ENCODE measurements at regions not wholly inside any gene's neighbourhood (a gene's known extent, or its start where the extent isn't known, plus 50 kb on each side); places are given as distances from the start of the nearest gene placed in this dataset.
"Not testable (repeated sequence)": the region's sequence is repeated elsewhere in the genome, so short reads cannot be mapped to it uniquely, and the experiment has no call there.

DNA sequence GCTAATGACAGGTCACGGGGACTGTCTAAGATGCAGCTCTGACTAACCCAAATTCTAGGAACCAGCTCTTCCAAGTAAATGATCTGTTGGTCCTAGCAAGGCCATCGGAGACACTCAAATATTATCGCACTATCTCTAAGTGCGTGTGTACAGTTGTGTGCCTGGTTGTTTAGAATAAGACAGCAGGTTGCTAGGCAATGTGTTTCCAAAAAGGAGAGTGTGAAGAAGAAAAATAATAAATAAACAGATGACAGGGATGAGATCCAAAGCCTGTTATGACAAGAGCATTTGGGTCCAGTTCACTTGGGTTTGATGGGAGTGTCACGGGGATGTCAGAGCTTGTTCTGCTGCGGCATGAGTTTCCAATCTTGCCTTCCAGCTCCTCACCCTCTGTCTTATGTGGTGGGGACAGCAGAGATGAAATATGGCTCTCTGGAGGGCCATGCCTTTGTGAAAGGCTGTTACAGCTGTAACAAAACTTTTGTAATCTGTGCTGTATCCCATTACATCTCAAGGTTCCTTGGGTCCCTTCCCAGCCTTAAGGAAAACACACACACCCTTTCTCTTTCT is 127.5 kb upstream of the TNP1 start:
- no peaks in the 10 kb centered on the region for H3K27me3 ChIP-seq
- H3K36me3 ChIP-seq, result no peaks in the 10 kb centered on the region
- no peak overlapping the region for H3K27ac ChIP-seq
- no peaks in the 10 kb centered on the region for H3K4me1 ChIP-seq (ENCODE audit: control insufficient read depth in 1 of 2, insufficient read depth in 1 of 2, low read depth in 1 of 2, low read length in 1 of 2)
- no peaks in the 10 kb centered on the region for H3K9me3 ChIP-seq
- no peak overlapping the region for H3K4me3 ChIP-seq (ENCODE audit: low read depth in 1 of 2, low read length in 1 of 2)
- TF ChIP-seq, protein P1, sequence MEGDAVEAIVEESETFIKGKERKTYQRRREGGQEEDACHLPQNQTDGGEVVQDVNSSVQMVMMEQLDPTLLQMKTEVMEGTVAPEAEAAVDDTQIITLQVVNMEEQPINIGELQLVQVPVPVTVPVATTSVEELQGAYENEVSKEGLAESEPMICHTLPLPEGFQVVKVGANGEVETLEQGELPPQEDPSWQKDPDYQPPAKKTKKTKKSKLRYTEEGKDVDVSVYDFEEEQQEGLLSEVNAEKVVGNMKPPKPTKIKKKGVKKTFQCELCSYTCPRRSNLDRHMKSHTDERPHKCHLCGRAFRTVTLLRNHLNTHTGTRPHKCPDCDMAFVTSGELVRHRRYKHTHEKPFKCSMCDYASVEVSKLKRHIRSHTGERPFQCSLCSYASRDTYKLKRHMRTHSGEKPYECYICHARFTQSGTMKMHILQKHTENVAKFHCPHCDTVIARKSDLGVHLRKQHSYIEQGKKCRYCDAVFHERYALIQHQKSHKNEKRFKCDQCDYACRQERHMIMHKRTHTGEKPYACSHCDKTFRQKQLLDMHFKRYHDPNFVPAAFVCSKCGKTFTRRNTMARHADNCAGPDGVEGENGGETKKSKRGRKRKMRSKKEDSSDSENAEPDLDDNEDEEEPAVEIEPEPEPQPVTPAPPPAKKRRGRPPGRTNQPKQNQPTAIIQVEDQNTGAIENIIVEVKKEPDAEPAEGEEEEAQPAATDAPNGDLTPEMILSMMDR (IDR thresholded peaks at IDR 0.05), result no peak

DNA sequence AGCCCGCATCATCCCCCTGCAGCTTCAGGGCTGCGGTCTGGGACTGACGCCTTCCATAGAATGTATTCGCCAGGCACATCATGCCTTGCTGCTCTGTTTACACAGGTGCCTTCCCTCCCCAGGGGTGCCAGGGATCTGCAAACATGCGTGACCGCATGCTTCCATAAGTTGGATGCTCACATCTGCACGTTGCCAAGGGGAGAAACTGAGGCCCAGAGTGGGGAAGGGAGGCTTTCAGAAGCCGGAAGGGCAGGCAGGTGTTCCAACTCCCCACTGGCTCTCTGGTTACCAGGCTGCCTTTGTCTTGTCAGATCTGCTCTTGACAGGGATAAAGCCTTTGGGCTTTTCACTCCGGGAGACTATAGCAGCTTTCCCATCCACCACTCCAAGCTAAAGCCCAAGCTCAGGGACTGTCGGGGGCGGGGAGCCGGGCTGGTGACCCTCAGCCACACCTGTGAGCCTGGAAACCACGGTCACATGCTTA is 125.8 kb upstream of the TNP1 start:
- no peaks in the 10 kb centered on the region for H3K36me3 ChIP-seq
- TF ChIP-seq, protein P1 (IDR thresholded peaks at IDR 0.05), result no peak

DNA sequence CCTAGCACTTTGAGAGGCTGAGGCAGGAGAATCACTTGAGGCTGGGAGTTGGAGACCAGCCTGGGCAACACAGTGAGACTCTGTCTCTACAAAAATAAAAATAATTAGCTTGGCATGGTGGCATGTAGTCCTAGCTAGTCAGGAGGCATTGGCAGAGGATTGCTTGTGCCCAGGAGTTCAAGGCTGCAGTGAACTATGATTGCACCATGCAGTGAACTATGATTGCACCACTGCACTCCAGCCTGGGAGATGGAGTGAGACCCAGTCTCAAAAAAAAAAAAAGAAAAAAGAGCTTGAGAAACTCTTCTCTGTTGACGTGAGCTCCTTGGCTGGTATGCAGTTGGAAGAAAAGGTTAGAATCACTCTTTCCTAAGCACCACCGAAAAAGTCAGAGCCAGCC is 125.1 kb upstream of the TNP1 start:
- TF ChIP-seq, protein P1 (IDR thresholded peaks at IDR 0.05), result no peak
- H3K4me3 ChIP-seq (ENCODE audit: low read depth in 1 of 2, low read length in 1 of 2), result no peak overlapping the region
- no peaks in the 10 kb centered on the region for H3K4me1 ChIP-seq (ENCODE audit: control insufficient read depth in 1 of 2, insufficient read depth in 1 of 2, low read depth in 1 of 2, low read length in 1 of 2)
- no peaks in the 10 kb centered on the region for H3K9me3 ChIP-seq
- H3K27me3 ChIP-seq, result no peaks in the 10 kb centered on the region
- H3K36me3 ChIP-seq, result no peaks in the 10 kb centered on the region
- H3K27ac ChIP-seq, result no peak overlapping the region

More for the DNA sequence above, 125.8 kb upstream of the TNP1 start:
- Histone ChIP-seq H3K9me3 (no peaks in the 10 kb centered on the region), H3K27me3 (no peaks in the 10 kb centered on the region), H3K27ac (no peak overlapping the region), H3K4me1 (ENCODE audit: control insufficient read depth in 1 of 2, insufficient read depth in 1 of 2, low read depth in 1 of 2, low read length in 1 of 2) (no peaks in the 10 kb centered on the region), H3K4me3 (ENCODE audit: low read depth in 1 of 2, low read length in 1 of 2) (no peak overlapping the region)

DNA sequence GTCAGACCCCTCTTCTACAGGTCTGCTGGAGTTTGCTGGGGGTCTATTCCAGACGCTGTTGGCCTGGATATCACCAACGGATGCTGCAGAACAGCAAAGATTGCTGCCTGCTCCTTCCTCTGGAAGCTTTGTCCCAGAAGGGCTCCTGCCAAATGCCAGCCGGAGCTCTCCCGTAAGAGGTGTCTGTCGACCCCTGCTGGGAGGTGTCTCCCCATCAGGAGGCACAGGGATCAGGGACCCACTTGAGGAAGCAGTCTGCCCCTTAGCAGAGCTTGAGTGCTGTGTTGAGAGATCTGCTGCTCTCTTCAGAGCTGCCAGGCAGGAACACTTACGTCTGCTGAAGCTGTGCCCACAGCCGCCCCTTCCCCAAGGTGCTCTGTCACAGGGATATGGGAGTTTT is 122.1 kb upstream of the TNP1 start:
- not testable (repeated sequence) for H3K4me1 ChIP-seq (ENCODE audit: control insufficient read depth in 1 of 2, insufficient read depth in 1 of 2, low read depth in 1 of 2, low read length in 1 of 2); H3K9me3 ChIP-seq; H3K4me3 ChIP-seq (ENCODE audit: low read depth in 1 of 2, low read length in 1 of 2); H3K27me3 ChIP-seq; H3K27ac ChIP-seq; H3K36me3 ChIP-seq

DNA sequence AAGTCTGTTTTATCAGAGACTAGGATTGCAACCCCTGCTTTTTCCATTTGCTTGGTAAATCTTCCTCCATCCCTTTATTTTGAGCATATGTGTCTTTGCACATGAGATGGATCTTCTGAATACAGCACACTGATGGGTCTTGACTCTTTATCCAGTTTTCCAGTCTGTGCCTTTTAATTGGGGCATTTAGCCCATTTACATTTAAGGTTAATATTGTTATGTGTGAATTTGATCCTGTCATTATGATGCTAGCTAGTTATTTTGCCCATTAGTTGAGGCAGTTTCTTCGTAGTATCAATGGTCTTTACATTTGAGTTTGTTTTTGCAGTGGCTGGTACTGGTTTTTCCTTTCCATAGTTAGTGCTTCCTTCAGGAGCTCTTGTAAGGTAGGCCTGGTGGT is 120.6 kb upstream of the TNP1 start:
- not testable (repeated sequence) for H3K27ac ChIP-seq; H3K9me3 ChIP-seq; H3K27me3 ChIP-seq; H3K4me3 ChIP-seq (ENCODE audit: low read depth in 1 of 2, low read length in 1 of 2); H3K36me3 ChIP-seq; H3K4me1 ChIP-seq (ENCODE audit: control insufficient read depth in 1 of 2, insufficient read depth in 1 of 2, low read depth in 1 of 2, low read length in 1 of 2)

DNA sequence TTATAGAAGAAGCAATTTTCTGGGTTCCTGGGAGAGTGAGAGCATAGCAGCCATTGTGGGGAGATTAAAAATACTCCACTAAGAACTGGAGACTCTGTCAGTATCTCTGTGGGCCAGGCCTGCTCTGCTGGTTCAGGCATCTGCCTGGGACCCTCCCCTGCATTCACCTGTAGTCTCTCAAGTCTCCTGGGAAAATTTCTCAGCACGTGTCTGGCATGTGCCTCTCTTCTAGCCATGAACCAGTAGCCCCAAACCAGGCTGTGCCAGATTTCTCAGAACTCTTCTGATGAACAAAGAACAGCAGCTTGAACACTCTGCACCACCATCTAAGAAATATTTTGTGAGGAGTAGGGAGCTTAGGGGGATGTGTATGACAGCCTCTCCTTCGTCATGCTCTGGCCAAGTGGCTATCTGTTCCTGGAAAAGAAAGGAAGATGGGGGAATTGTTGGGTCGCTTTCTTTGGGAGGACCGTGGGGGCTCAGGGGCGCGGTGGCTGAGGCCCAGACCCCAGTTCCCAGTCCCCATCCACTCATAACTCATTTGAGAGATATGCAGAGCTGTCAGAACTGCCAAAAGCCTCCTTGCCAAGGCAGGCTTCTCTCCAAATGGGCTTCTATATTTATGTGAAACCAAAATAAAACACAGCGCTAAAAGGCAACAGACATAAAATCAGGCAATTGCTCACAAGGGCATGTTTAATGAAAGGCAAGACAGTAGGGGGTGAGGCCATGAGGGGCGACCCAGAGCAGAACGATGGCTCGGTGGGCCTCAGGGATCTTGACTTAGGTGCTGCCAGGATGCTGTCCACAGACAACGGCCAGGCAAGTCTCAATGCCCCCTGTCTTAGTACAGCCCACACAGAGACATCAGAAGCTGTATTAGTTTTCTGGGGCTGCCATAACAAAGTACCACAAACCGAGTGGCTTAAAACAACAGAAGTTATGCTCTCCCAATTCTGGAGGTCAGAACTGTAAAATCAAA is 114.7 kb upstream of the TNP1 start:
- Histone ChIP-seq H3K4me1 (ENCODE audit: control insufficient read depth in 1 of 2, insufficient read depth in 1 of 2, low read depth in 1 of 2, low read length in 1 of 2) (no peaks in the 10 kb centered on the region), H3K27me3 (no peaks in the 10 kb centered on the region), H3K9me3 (no peaks in the 10 kb centered on the region), H3K27ac (no peak overlapping the region), H3K4me3 (ENCODE audit: low read depth in 1 of 2, low read length in 1 of 2) (no peak overlapping the region), H3K36me3 (no peaks in the 10 kb centered on the region)
- TF ChIP-seq, protein P1 (IDR thresholded peaks at IDR 0.05), result no peak

All from neutrophil (primary cell).